ENCODE measurements at regions not wholly inside any gene's neighbourhood (a gene's known extent, or its start where the extent isn't known, plus 50 kb on each side); places are given as distances from the start of the nearest gene placed in this dataset.
"Not testable (repeated sequence)": the region's sequence is repeated elsewhere in the genome, so short reads cannot be mapped to it uniquely, and the experiment has no call there.

DNA sequence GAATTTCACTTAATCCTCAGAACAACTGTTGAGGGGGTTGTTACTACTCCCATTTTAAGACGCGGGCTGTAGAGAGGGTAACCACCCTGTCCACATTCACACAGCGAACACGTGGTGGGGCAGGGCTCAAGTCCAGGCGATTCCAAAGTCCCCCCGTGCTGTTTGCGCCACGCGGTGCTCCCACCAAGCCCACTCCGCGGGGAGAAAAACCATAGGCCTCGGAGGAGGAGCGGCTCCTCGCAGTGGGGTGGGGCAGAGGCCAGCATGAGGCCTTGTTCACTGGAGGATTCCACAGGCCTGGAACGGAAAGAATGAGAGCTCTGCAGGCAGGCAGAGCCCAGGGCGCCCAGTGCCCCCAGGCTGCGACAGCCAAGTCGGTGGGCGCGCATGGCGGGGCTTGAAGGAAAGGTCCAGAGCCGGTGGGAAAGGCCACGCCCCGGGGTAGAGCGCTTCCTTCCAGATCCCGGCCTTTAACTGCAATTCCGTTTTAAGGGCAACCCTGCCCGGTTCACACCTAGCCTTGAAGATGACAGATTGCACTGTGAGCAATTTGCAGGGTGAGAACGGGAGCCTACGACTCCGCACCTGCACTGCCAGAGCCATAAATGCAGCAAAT is 161.8 kb upstream of the TBL1XR1 start:
- TF ChIP-seq, protein P1, sequence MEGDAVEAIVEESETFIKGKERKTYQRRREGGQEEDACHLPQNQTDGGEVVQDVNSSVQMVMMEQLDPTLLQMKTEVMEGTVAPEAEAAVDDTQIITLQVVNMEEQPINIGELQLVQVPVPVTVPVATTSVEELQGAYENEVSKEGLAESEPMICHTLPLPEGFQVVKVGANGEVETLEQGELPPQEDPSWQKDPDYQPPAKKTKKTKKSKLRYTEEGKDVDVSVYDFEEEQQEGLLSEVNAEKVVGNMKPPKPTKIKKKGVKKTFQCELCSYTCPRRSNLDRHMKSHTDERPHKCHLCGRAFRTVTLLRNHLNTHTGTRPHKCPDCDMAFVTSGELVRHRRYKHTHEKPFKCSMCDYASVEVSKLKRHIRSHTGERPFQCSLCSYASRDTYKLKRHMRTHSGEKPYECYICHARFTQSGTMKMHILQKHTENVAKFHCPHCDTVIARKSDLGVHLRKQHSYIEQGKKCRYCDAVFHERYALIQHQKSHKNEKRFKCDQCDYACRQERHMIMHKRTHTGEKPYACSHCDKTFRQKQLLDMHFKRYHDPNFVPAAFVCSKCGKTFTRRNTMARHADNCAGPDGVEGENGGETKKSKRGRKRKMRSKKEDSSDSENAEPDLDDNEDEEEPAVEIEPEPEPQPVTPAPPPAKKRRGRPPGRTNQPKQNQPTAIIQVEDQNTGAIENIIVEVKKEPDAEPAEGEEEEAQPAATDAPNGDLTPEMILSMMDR (IDR thresholded peaks at IDR 0.05; ENCODE audit: control insufficient read depth, insufficient read depth, low read depth, low read length, missing control alignments): no peak
- no peak overlapping the region for H3K4me3 ChIP-seq (ENCODE audit: control insufficient read depth, low read depth, low read length)
- DNase-seq (ENCODE audit: low read depth): no peak

DNA sequence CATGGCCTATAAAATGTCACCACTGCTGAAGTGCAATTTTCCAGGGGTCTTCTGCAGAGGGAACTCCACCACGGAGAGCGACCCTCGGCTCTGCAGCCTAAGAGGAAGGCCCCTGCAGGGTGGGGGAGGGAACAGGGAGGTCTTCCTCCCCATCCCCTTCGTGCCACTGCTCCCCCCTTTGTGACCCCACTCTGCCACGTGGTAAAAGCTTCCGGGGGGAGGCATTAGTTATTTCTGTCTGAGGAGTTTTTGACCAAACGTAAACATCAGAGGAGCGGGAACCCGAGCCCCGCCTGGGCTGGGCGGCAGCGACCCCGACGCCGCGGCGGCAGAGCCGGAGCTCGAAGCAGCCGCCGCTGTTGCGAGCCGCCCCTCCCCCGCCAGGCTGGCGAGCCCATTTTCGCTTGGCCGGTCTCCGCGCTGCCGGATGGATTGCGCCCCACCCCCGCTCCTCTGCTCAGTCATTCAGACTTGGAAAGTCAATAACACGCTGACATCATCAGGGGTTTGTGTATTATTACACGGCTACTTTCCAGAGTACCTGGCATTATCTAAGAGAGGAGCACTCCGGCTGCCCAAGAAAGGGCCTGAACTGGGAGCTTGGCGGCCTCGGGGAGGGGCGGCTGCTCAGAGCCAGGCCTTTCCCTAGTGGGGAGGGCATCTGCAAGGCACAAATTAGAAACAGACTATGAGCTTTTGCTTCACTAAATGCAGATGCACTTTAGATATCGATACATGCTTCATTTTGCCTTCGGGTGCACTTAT is 162.5 kb upstream of the TBL1XR1 start:
- peak; percentile 98 for DNase-seq (ENCODE audit: low read depth)
- TF ChIP-seq, protein P1 (IDR thresholded peaks at IDR 0.05; ENCODE audit: control insufficient read depth, insufficient read depth, low read depth, low read length, missing control alignments): no peak
- peak overlapping the region; percentile 12 for H3K4me3 ChIP-seq (ENCODE audit: control insufficient read depth, low read depth, low read length)

DNA sequence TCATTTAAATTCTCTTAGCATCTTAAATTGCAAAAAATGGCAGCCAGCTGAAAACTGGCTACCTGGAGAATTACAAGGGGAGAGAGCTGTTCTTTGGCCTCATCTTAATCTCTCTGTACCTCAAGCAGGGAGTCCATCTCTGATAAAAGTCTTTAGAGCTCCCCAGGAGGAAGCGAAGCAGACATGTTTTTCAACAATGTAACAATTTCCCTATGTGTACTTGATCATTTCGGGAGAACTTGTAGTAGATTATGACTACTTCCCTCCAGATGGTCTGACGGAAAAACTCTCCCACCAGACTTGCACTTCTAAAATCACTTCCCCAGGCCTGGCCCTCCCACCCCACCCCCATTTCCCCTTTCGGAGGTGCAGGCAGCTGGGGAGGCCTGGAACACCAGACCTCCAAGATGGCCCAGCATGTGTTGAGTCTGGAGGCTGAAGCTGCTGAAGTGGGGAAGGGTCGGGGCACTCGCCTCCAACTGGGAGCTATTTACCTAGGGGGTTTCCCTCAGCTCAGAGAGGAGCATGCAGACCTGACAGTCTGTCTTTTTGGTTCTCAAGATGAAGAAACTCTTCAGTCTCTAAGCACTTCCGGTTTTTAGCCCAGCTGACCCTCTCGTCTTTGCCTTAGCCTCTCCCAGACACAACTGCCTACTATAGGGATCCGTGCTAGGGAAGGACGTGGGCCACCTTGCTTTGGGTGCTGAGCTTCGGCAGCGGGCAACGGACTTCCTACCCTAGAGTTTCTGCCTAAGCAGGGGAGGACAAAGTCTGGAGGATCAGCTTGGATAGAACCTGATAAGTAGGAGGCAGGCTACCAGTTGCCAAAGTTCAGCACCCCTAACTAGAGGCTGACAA is 164.0 kb upstream of the TBL1XR1 start:
- no peak overlapping the region for H3K4me3 ChIP-seq (ENCODE audit: control insufficient read depth, low read depth, low read length)
- DNase-seq (ENCODE audit: low read depth): no peak
- TF ChIP-seq, protein P1 (IDR thresholded peaks at IDR 0.05; ENCODE audit: control insufficient read depth, insufficient read depth, low read depth, low read length, missing control alignments): no peak

DNA sequence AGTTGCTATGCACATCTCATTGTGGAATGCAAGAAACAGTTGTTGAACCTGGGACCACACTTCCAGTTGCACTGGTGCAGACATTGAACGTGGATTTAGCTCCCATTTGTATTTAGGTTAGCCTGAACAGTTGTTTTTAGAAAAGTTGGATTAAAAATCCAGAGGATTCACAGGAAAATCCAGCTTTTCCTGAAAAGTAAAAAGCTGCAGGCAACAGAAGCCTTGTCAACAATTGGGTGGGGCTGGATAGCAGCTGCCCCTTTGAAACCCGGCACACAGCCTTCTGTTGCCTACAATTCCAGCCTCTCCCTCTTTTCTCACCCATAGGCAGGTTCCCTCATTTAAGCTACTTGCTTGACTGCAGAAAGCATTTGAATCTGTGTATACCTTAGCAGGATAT is 165.3 kb upstream of the TBL1XR1 start:
- TF ChIP-seq, protein P1 (IDR thresholded peaks at IDR 0.05; ENCODE audit: control insufficient read depth, insufficient read depth, low read depth, low read length, missing control alignments): no peak
- no peak for DNase-seq (ENCODE audit: low read depth)

DNA sequence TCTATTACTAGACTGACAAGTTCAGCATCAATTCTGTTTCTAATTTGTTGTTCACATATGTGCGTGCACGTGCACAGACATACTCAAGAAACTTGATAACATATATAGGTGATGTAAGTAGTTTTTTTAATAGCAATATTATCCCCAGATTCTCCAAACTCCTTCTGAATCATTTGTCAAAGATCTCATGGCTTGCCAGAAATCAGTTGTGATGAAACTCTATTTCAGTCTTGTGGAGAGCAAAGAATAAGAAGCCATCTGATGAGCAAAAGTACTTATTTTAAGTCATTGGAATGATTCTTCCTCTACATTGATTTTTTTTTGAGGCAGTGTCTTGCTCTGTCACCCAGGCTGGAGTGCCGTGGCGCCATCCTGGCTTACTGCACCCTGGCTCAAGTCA is 167.0 kb upstream of the TBL1XR1 start:
- TF ChIP-seq, protein P1 (IDR thresholded peaks at IDR 0.05; ENCODE audit: control insufficient read depth, insufficient read depth, low read depth, low read length, missing control alignments): no peak
- DNase-seq (ENCODE audit: low read depth): no peak
- H3K4me3 ChIP-seq (ENCODE audit: control insufficient read depth, low read depth, low read length): no peak overlapping the region

More for the DNA sequence above, 165.3 kb upstream of the TBL1XR1 start:
- no peak overlapping the region for H3K4me3 ChIP-seq (ENCODE audit: control insufficient read depth, low read depth, low read length)

DNA sequence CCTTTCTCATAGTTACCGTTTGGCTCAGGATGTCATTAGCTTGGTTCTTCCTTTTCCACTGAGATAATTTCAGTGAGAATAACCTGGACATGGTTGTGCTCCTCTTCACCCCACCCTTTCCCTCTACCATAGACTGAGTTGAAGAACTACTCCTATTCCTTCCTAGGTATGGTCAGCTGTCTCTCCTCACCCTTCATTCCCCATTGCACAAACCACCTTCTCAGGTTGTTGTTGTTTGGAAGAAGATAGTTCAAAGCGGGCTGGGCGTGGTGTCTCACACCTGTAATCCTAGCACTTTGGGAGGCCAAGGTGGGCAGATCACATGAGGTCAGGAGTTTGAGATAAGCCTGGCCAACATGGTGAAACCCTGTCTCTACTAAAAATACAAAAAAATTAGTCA is 168.0 kb upstream of the TBL1XR1 start:
- not testable (repeated sequence) for H3K4me3 ChIP-seq (ENCODE audit: control insufficient read depth, low read depth, low read length); DNase-seq (ENCODE audit: low read depth)
